Activated CD4-positive, alpha-beta T cell treated with anti-CD3 and anti-CD28 coated beads, Interleukin-2, amount 10 ng/mL, durations not matched to agents 7 days and 5 days (primary cell): ENCODE measurements at regions not wholly inside any gene's neighbourhood (a gene's known extent, or its start where the extent isn't known, plus 50 kb on each side); places are given as distances from the start of the nearest gene placed in this dataset.

Experiments
- CTCF ChIA-PET: fragments of 350-600 bp; sonication (Branson Sonifier 250); formaldehyde crosslinking; loops from one replicate; lab custom pipeline; 2021; ENCODE audit warnings: antibody characterized with exemption; lab: Charles Lee
- POLR2A ChIA-PET: fragments of 350-600 bp; sonication (Branson Sonifier 250); formaldehyde crosslinking; loops from one replicate; lab custom pipeline; 2021; ENCODE audit warnings: antibody characterized with exemption; lab: Charles Lee
- DNase-seq: peaks from one replicate; pipeline ENCODE4 v3.0.0-alpha.2; 2020
- H3K27ac Mint-ChIP-seq: one replicate; pipeline ENCODE4 v1.8.0; 2021; ENCODE audit warnings: mild to moderate bottlenecking, moderate library complexity, mixed read lengths
- H3K27me3 Mint-ChIP-seq: one replicate; pipeline ENCODE4 v1.8.0; 2021; ENCODE audit warnings: mixed read lengths
- H3K36me3 Mint-ChIP-seq: one replicate; pipeline ENCODE4 v1.8.0; 2021; ENCODE audit warnings: low read depth, mixed read lengths
- H3K4me1 Mint-ChIP-seq: one replicate; pipeline ENCODE4 v1.8.0; 2021; ENCODE audit warnings: mixed read lengths
- H3K4me3 Mint-ChIP-seq: one replicate; pipeline ENCODE4 v1.8.0; 2021; ENCODE audit warnings: mild to moderate bottlenecking, moderate library complexity, mixed read lengths
- H3K9me3 Mint-ChIP-seq: one replicate; pipeline ENCODE4 v1.8.0; 2021; ENCODE audit warnings: mixed read lengths

DNA sequence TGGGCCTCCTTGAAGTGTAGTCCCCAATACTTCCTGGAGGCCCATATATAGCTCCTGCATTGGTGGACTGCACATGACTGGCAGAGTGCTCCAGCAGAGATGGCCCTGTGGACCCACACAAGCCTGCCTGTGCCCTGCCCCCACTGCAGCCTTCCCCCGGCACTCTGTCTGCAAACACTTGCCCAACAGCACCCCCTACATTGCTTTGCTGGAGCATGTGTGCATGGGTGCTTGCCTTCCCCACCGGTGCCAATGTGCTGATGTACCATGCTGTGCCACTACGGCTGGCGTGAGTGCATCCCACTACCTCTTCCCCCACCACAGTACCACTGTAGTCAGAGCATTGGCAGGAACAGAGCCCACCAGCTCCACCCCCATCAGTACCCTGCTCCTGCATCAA, 563.6 kb upstream of the CTNND2 start:
- H3K36me3 Mint-ChIP-seq: no peaks in the 10 kb centered on the region

DNA sequence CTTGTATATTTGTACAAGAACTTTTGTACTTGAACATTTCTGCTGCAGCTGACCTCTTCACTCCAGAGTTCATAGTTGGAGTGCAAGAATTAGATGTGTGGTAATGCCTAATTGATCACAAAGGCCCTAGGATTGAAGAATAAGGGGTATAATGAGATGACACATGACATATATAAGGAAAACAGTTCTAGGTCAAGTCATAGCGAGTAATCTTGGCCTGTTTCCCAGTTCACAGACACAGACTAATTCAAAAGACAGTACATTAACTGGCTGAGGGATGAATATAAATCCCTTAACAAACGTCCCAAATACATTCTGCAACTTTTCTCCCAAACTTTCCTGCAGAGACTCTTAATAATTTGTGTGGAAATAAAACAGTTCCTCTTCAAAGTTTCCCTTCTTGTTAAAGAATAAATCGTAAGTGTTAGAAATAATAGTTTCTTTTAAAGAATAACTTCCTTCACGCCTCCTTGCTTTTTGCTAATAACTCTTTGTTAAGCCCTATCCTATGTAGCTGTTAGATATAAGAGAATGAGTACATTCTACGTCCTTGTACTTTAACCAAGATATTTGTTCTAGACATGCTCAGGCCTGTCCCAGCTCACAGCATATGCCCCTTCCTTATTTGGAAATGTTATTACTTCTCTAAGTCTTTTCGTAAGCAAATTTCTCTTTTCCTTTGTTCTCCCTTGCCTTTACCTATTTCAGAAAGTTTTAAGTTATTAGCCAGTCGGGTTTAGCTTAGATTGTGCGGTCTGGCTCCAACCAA, 556.4 kb upstream of the CTNND2 start:
- H3K27me3 Mint-ChIP-seq: no peaks in the 10 kb centered on the region
- no peak overlapping the region for H3K4me3 Mint-ChIP-seq
- no peaks in the 10 kb centered on the region for H3K4me1 Mint-ChIP-seq
- H3K9me3 Mint-ChIP-seq: peaks cover 5% of the 10 kb centered on the region
- CTCF ChIA-PET: no interaction called here
- POLR2A ChIA-PET: no interaction called here
- no peak for DNase-seq
- no peak overlapping the region for H3K27ac Mint-ChIP-seq
- no peaks in the 10 kb centered on the region for H3K36me3 Mint-ChIP-seq

More for the DNA sequence above, 563.6 kb upstream of the CTNND2 start:
- Mint-ChIP-seq H3K4me3 (no peak overlapping the region), H3K27me3 (no peaks in the 10 kb centered on the region), H3K4me1 (no peaks in the 10 kb centered on the region), H3K9me3 (peaks cover 18% of the 10 kb centered on the region), H3K27ac (no peak overlapping the region)
- POLR2A ChIA-PET: no interaction called here
- CTCF ChIA-PET: no interaction called here
- no peak for DNase-seq

DNA sequence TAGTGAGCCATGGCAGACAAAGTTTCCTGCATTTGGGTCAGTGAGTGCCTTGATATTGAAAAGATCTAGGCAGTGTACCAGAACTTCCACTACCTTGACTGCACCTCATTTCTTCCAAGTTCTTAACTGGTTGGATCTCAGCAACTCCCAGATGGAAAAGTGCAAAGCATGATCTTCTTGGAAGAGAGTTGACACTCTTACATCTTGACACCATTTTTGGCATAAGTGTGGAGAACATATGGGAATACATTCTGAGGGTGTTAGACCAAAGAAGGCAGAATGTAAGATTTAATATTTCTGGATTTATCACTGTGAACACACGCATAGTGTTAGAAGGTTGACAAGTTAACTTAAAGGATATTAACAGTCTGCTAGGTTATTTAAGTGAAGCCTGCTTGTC, 555.1 kb upstream of the CTNND2 start:
- no peak for DNase-seq
- CTCF ChIA-PET: no interaction called here
- H3K9me3 Mint-ChIP-seq: peaks cover 5% of the 10 kb centered on the region
- H3K27ac Mint-ChIP-seq: no peak overlapping the region
- no peak overlapping the region for H3K4me3 Mint-ChIP-seq
- H3K36me3 Mint-ChIP-seq: no peaks in the 10 kb centered on the region
- no peaks in the 10 kb centered on the region for H3K4me1 Mint-ChIP-seq
- no peaks in the 10 kb centered on the region for H3K27me3 Mint-ChIP-seq
- POLR2A ChIA-PET: no interaction called here

DNA sequence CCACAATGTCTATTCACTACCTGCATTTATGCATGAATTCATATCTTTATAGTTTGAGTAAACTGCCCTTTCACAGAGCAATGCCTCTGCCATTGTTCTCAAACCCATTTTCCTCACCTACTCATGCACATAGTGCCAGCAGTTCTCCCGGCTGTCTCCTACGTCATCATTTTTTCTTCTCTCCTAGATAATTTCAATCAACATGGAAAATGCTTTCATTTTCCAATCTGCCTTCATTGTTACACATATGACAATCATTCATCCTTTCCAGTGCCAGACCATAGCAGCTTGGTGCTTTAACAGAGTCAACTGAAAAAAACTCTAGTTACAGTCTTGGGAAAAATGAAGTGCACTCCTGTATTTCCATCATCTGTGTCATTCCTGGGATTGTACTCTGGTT, 514.8 kb upstream of the CTNND2 start:
- Mint-ChIP-seq H3K9me3 (no peaks in the 10 kb centered on the region), H3K4me1 (no peaks in the 10 kb centered on the region), H3K27ac (no peak overlapping the region), H3K36me3 (no peaks in the 10 kb centered on the region), H3K4me3 (no peak overlapping the region), H3K27me3 (no peaks in the 10 kb centered on the region)
- no peak for DNase-seq
- ChIA-PET POLR2A (no interaction called here), CTCF (no interaction called here)

GRCh38 chr5:12413585-12413984, 509.3 kb upstream of the CTNND2 start:
- Mint-ChIP-seq H3K36me3 (no peaks in the 10 kb centered on the region), H3K9me3 (peaks cover 5% of the 10 kb centered on the region), H3K27me3 (no peaks in the 10 kb centered on the region), H3K4me3 (no peak overlapping the region), H3K27ac (no peak overlapping the region), H3K4me1 (no peaks in the 10 kb centered on the region)
- no peak for DNase-seq
- POLR2A ChIA-PET: no interaction called here
- CTCF ChIA-PET: no interaction called here

DNA sequence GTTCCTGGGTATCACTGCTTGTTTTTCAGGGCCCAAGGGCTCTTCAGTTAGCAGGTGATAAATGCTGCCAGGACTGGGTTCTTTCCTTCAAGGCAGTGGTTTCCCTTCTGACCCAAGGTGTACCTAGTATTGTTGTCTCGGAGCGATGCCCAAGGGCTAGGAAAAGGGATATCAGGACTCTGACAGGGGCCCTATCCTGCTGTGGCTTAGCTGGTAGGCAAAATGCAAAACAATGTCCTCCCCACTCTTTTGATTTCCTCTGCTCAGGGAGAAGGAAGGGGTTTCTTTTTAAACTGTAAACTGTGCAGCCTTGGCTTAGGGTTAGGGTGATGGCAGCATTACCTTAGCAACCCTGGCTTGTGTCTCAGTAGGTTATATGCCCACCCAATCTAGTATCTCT, 508.8 kb upstream of the CTNND2 start:
- ChIA-PET POLR2A (no interaction called here), CTCF (no interaction called here)
- H3K36me3 Mint-ChIP-seq: no peaks in the 10 kb centered on the region

GRCh38 chr5:12399868-12400267, 495.6 kb upstream of the CTNND2 start:
- peaks cover 11% of the 10 kb centered on the region for H3K9me3 Mint-ChIP-seq
- DNase-seq: no peak

More for the DNA sequence above, 508.8 kb upstream of the CTNND2 start:
- no peaks in the 10 kb centered on the region for H3K4me1 Mint-ChIP-seq
- H3K4me3 Mint-ChIP-seq: no peak overlapping the region
- H3K27ac Mint-ChIP-seq: no peak overlapping the region
- no peaks in the 10 kb centered on the region for H3K27me3 Mint-ChIP-seq
- DNase-seq: no peak
- H3K9me3 Mint-ChIP-seq: peaks cover 5% of the 10 kb centered on the region

GRCh38 chr5:12392246-12392645, 488.0 kb upstream of the CTNND2 start:
- peaks cover 5% of the 10 kb centered on the region for H3K9me3 Mint-ChIP-seq
- DNase-seq: no peak
- no peaks in the 10 kb centered on the region for H3K36me3 Mint-ChIP-seq
- H3K27ac Mint-ChIP-seq: no peak overlapping the region
- POLR2A ChIA-PET: no interaction called here
- CTCF ChIA-PET: no interaction called here
- H3K4me3 Mint-ChIP-seq: no peak overlapping the region
- no peaks in the 10 kb centered on the region for H3K27me3 Mint-ChIP-seq
- no peaks in the 10 kb centered on the region for H3K4me1 Mint-ChIP-seq

More at GRCh38 chr5:12399868-12400267, 495.6 kb upstream of the CTNND2 start:
- ChIA-PET CTCF (no interaction called here), POLR2A (no interaction called here)
- Mint-ChIP-seq H3K27ac (no peak overlapping the region), H3K4me3 (no peak overlapping the region), H3K27me3 (no peaks in the 10 kb centered on the region), H3K4me1 (no peaks in the 10 kb centered on the region), H3K36me3 (no peaks in the 10 kb centered on the region)

- no peak for DNase-seq
- Mint-ChIP-seq H3K36me3 (no peaks in the 10 kb centered on the region), H3K27ac (no peak overlapping the region), H3K4me1 (no peaks in the 10 kb centered on the region), H3K27me3 (no peaks in the 10 kb centered on the region), H3K9me3 (peaks cover 27% of the 10 kb centered on the region), H3K4me3 (no peak overlapping the region)
- CTCF ChIA-PET: no interaction called here
- POLR2A ChIA-PET: no interaction called here
Measured at GRCh38 chr5:12385095-12385494, 480.8 kb upstream of the CTNND2 start.

GRCh38 chr5:12384005-12384404, 479.8 kb upstream of the CTNND2 start:
- Mint-ChIP-seq H3K4me1 (no peaks in the 10 kb centered on the region), H3K27me3 (no peaks in the 10 kb centered on the region), H3K27ac (no peak overlapping the region), H3K36me3 (no peaks in the 10 kb centered on the region), H3K9me3 (peaks cover 24% of the 10 kb centered on the region), H3K4me3 (no peak overlapping the region)
- no peak for DNase-seq
- ChIA-PET CTCF (no interaction called here), POLR2A (no interaction called here)

- CTCF ChIA-PET: no interaction called here
- no peaks in the 10 kb centered on the region for H3K36me3 Mint-ChIP-seq
Measured at GRCh38 chr5:12367973-12368372, 463.7 kb upstream of the CTNND2 start.

GRCh38 chr5:12360218-12360617, 456.0 kb upstream of the CTNND2 start:
- Mint-ChIP-seq H3K36me3 (no peaks in the 10 kb centered on the region), H3K9me3 (peaks cover 2% of the 10 kb centered on the region), H3K4me1 (no peaks in the 10 kb centered on the region), H3K27ac (no peak overlapping the region), H3K27me3 (no peaks in the 10 kb centered on the region), H3K4me3 (no peak overlapping the region)
- no peak for DNase-seq
- ChIA-PET POLR2A (no interaction called here), CTCF (no interaction called here)

More at GRCh38 chr5:12367973-12368372, 463.7 kb upstream of the CTNND2 start:
- Mint-ChIP-seq H3K4me3 (no peak overlapping the region), H3K27ac (no peak overlapping the region), H3K4me1 (no peaks in the 10 kb centered on the region), H3K27me3 (no peaks in the 10 kb centered on the region), H3K9me3 (no peaks in the 10 kb centered on the region)
- POLR2A ChIA-PET: no interaction called here
- DNase-seq: no peak

GRCh38 chr5:12358371-12359090, 454.3 kb upstream of the CTNND2 start:
- peaks cover 2% of the 10 kb centered on the region for H3K9me3 Mint-ChIP-seq
- POLR2A ChIA-PET: no interaction called here
- H3K36me3 Mint-ChIP-seq: no peaks in the 10 kb centered on the region
- no peak overlapping the region for H3K4me3 Mint-ChIP-seq
- no peaks in the 10 kb centered on the region for H3K27me3 Mint-ChIP-seq
- no peak overlapping the region for H3K27ac Mint-ChIP-seq
- DNase-seq: no peak
- CTCF ChIA-PET: no interaction called here
- H3K4me1 Mint-ChIP-seq: no peaks in the 10 kb centered on the region
